ENCODE measurements at regions not wholly inside any gene's neighbourhood (a gene's known extent, or its start where the extent isn't known, plus 50 kb on each side); places are given as distances from the start of the nearest gene placed in this dataset.

- Histone ChIP-seq H3K4me3 (no peak overlapping the region), H3K27ac (no peak overlapping the region), H3K4me1 (no peaks in the 10 kb centered on the region), H3K9me3 (peaks cover 0 to 16% (median 0%) of the 10 kb centered on the region in 12 donors), H3K27me3 (no peaks in the 10 kb centered on the region), H3K36me3 (no peaks in the 10 kb centered on the region)
- intact Hi-C loops (cut with DNase I) = no loop called here
- TF ChIP-seq POLR2A (IDR thresholded peaks at IDR 0.05) (no peak), CTCF (IDR thresholded peaks at IDR 0.05) (no peak)
- 44 to 53% (median 49%) methylated on average over 3 of the region's 3 CpGs for WGBS, 4 donors
- ATAC-seq (no peak), DNase-seq (no peak)
Measured at GRCh38 chr7:119514326-119514725, 758.6 kb upstream of the KCND2 start.

- Histone ChIP-seq H3K4me3 (no peak overlapping the region), H3K27ac (no peak overlapping the region), H3K36me3 (no peaks in the 10 kb centered on the region), H3K4me1 (no peaks in the 10 kb centered on the region), H3K9me3 (peaks cover 0 to 16% (median 0%) of the 10 kb centered on the region in 12 donors), H3K27me3 (no peaks in the 10 kb centered on the region)
- intact Hi-C loops (cut with DNase I) = no loop called here
- ATAC-seq (no peak), DNase-seq (no peak)
- TF ChIP-seq CTCF (IDR thresholded peaks at IDR 0.05) = no peak
- TF ChIP-seq POLR2A (IDR thresholded peaks at IDR 0.05) = no peak
- WGBS, 4 donors = 41 to 59% (median 45%) methylated on average over 5 of the region's 5 CpGs
Measured at GRCh38 chr7:119515214-119515613, 757.8 kb upstream of the KCND2 start.

- Histone ChIP-seq H3K4me1 (no peaks in the 10 kb centered on the region), H3K36me3 (no peaks in the 10 kb centered on the region), H3K4me3 (no peak overlapping the region), H3K27me3 (no peaks in the 10 kb centered on the region), H3K9me3 (peaks cover 0 to 16% (median 0%) of the 10 kb centered on the region in 12 donors), H3K27ac (no peak overlapping the region)
- DNase-seq (no peak), ATAC-seq (no peak)
- 54 to 63% (median 58%) methylated on average over 3 of the region's 3 CpGs for WGBS, 4 donors
- intact Hi-C loops (cut with DNase I) = no loop called here
- TF ChIP-seq CTCF (IDR thresholded peaks at IDR 0.05) = no peak
- no peak for TF ChIP-seq POLR2A (IDR thresholded peaks at IDR 0.05)
Measured at GRCh38 chr7:119515962-119516361, 757.0 kb upstream of the KCND2 start.

GRCh38 chr7:119522263-119522662, 750.7 kb upstream of the KCND2 start:
- TF ChIP-seq CTCF (IDR thresholded peaks at IDR 0.05) (no peak), POLR2A (IDR thresholded peaks at IDR 0.05) (no peak)
- no peaks in the 10 kb centered on the region for H3K4me1 ChIP-seq
- DNase-seq (no peak), ATAC-seq (no peak)
- intact Hi-C loops (cut with DNase I) = no loop called here
- H3K4me3 ChIP-seq = no peak overlapping the region
- H3K27ac ChIP-seq = no peak overlapping the region
- no peaks in the 10 kb centered on the region for H3K36me3 ChIP-seq
- no peaks in the 10 kb centered on the region for H3K27me3 ChIP-seq
- H3K9me3 ChIP-seq = peaks cover 0 to 23% (median 7%) of the 10 kb centered on the region in 12 donors
- WGBS, 4 donors = 88 to 94% (median 91%) methylated on average over 1 of the region's 1 CpG

Data from heart left ventricle (tissue), 16 donors.